ENCODE measurements at regions not wholly inside any gene's neighbourhood (a gene's known extent, or its start where the extent isn't known, plus 50 kb on each side); places are given as distances from the start of the nearest gene placed in this dataset.

DNA sequence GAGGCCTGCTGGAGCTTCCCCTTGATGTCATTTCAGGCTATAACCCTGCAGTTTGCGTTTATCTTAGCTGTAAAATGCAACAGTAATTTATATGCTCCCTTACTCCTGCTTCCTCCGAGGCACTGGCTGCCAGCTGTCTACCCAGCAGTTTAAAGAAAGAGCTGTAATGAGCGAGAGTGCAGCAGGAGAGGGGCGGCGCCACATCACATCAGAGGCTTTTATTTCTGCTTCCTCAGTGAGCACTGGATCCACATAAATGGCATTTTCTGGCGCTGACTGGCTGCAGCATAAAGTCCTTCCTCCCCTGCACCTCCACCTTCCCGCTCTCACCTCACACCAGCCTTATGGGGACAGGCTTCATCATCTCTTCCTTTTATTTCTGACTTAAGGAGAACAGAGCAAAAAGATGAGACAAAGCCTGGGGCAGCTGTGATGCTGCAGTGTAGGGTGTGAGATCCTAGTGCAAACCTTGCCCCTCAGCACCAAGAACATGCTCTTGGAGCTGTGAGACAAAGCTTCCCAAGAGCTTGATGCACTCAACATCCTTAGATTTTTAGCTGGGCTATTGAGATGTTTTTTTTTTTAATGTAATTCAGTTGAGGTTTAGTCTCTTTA lies 829.6 kb upstream of the ZNF608 start:
- H4K20me1 ChIP-seq (ENCODE audit: insufficient read depth, low read length) = no peaks in the 10 kb centered on the region
- H3K4me2 ChIP-seq (ENCODE audit: low read depth, low read length) = no peak overlapping the region
- H3K36me3 ChIP-seq (replicated peaks in 1 of 2; ENCODE audit: control insufficient read depth in 1 of 2, insufficient read depth in 2 of 2, low read length in 2 of 2) = no peaks in the 10 kb centered on the region
- no peak for ATAC-seq
- intact Hi-C loops (cut with micrococcal nuclease; ENCODE audit: unreplicated experiment) (no loop called here), in situ Hi-C loops (cut with HindIII; ENCODE audit: extremely low pct_ligation_motif_present, low pct_unique_long_range_greater_than_20kb) (no loop called here)
- H3K9me3 ChIP-seq (ENCODE audit: low read length) = peaks cover 12% of the 10 kb centered on the region; the same call in 1 of the 2 replicates
- no peak for DNase-seq (ENCODE audit: low spot score)
- no peak for FAIRE-seq
- no peak overlapping the region for H3K9ac ChIP-seq (ENCODE audit: insufficient read depth, low read depth, low read length)
- TF ChIP-seq, protein P1, sequence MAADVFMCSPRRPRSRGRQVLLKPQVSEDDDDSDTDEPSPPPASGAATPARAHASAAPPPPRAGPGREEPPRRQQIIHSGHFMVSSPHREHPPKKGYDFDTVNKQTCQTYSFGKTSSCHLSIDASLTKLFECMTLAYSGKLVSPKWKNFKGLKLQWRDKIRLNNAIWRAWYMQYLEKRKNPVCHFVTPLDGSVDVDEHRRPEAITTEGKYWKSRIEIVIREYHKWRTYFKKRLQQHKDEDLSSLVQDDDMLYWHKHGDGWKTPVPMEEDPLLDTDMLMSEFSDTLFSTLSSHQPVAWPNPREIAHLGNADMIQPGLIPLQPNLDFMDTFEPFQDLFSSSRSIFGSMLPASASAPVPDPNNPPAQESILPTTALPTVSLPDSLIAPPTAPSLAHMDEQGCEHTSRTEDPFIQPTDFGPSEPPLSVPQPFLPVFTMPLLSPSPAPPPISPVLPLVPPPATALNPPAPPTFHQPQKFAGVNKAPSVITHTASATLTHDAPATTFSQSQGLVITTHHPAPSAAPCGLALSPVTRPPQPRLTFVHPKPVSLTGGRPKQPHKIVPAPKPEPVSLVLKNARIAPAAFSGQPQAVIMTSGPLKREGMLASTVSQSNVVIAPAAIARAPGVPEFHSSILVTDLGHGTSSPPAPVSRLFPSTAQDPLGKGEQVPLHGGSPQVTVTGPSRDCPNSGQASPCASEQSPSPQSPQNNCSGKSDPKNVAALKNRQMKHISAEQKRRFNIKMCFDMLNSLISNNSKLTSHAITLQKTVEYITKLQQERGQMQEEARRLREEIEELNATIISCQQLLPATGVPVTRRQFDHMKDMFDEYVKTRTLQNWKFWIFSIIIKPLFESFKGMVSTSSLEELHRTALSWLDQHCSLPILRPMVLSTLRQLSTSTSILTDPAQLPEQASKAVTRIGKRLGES (CRISPR knock-in tag; IDR thresholded peaks at IDR 0.05; ENCODE audit: borderline replicate concordance) = no peak
- no peak overlapping the region for H3K27ac ChIP-seq (ENCODE audit: extremely low read length, insufficient read depth, low read length)
- H3K27me3 ChIP-seq (ENCODE audit: control insufficient read depth in 1 of 2, insufficient read depth in 2 of 2, low read length in 2 of 2) = no peaks in the 10 kb centered on the region
- no peaks in the 10 kb centered on the region for H3K79me2 ChIP-seq (ENCODE audit: insufficient read depth, low read length)
- no TSS peak for BruUV-seq (replicated peaks)
- H3K4me1 ChIP-seq (ENCODE audit: insufficient read depth, low read length) = no peaks in the 10 kb centered on the region
- CTCF ChIA-PET (ENCODE audit: low intra/inter-chr PET ratio, low total read pairs) = no interaction called here
- H2AFZ ChIP-seq (ENCODE audit: low read length) = no peak overlapping the region
- 15% methylated on average over 7 of the region's 7 CpGs for WGBS (ENCODE audit: low lambda C conversion rate)
- POLR2A ChIA-PET = no interaction called here
- H3K4me3 ChIP-seq (replicated peaks in 1 of 3; ENCODE audit: insufficient read depth in 1 of 3, low read depth in 2 of 3, low read length in 3 of 3) = no peak overlapping the region

DNA sequence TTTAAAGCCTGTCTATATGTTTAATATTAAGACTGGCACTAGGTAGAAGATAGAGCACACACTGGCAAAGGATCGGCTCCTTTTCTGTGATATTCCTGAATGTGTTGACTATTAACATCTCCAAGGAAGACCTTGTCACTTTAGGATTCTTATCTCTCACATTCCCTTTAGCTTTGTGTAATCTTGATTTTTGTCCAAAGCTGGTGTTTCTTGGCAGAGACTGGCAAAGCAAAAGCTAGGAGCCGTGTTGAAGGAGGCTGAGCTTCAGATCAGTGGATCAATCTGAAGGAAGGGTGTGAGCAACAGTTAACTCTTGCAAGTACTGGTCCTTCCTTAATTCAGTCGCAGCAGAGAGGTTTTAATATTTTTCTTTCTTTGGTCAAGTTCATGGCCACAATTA lies 830.4 kb upstream of the ZNF608 start:
- DNase-seq (ENCODE audit: low spot score) (no peak), ATAC-seq (no peak), FAIRE-seq (no peak)
- CTCF ChIA-PET (ENCODE audit: low intra/inter-chr PET ratio, low total read pairs) = no interaction called here
- BruUV-seq (replicated peaks) = no TSS peak
- POLR2A ChIA-PET = no interaction called here
- no peaks in the 10 kb centered on the region for H3K4me1 ChIP-seq (ENCODE audit: insufficient read depth, low read length)
- H4K20me1 ChIP-seq (ENCODE audit: insufficient read depth, low read length) = no peaks in the 10 kb centered on the region
- 0% methylated on average over 3 of the region's 3 CpGs for WGBS (ENCODE audit: low lambda C conversion rate)
- no peak overlapping the region for H3K9ac ChIP-seq (ENCODE audit: insufficient read depth, low read depth, low read length)
- H3K9me3 ChIP-seq (ENCODE audit: low read length) = peaks cover 12% of the 10 kb centered on the region; the same call in 1 of the 2 replicates
- no peak overlapping the region for H3K27ac ChIP-seq (ENCODE audit: extremely low read length, insufficient read depth, low read length)
- no peaks in the 10 kb centered on the region for H3K36me3 ChIP-seq (replicated peaks in 1 of 2; ENCODE audit: control insufficient read depth in 1 of 2, insufficient read depth in 2 of 2, low read length in 2 of 2)
- no peak overlapping the region for H3K4me2 ChIP-seq (ENCODE audit: low read depth, low read length)
- in situ Hi-C loops (cut with HindIII; ENCODE audit: extremely low pct_ligation_motif_present, low pct_unique_long_range_greater_than_20kb) (no loop called here), intact Hi-C loops (cut with micrococcal nuclease; ENCODE audit: unreplicated experiment) (no loop called here)
- H3K79me2 ChIP-seq (ENCODE audit: insufficient read depth, low read length) = no peaks in the 10 kb centered on the region
- H2AFZ ChIP-seq (ENCODE audit: low read length) = no peak overlapping the region
- no peak for TF ChIP-seq EP300 (IDR thresholded peaks at IDR 0.05; ENCODE audit: low read depth in 2 of 2, low read length in 2 of 2)
- no peak for TF ChIP-seq EP300 (CRISPR knock-in tag; IDR thresholded peaks at IDR 0.05; ENCODE audit: borderline replicate concordance)
- TF ChIP-seq ZNF235 (CRISPR knock-in tag; IDR thresholded peaks at IDR 0.05; ENCODE audit: borderline replicate concordance) = no peak
- TF ChIP-seq KLF13 (CRISPR knock-in tag; IDR thresholded peaks at IDR 0.05) = no peak
- no peak overlapping the region for H3K4me3 ChIP-seq (replicated peaks in 1 of 3; ENCODE audit: insufficient read depth in 1 of 3, low read depth in 2 of 3, low read length in 3 of 3)
- H3K27me3 ChIP-seq (ENCODE audit: control insufficient read depth in 1 of 2, insufficient read depth in 2 of 2, low read length in 2 of 2) = no peaks in the 10 kb centered on the region

Measured in HepG2 (cell line).